Natural killer cell (primary cell): ENCODE measurements at regions not wholly inside any gene's neighbourhood (a gene's known extent, or its start where the extent isn't known, plus 50 kb on each side); places are given as distances from the start of the nearest gene placed in this dataset.

ENCODE experiments used
- ATAC-seq, 3 donors: fragments of 150-1000 bp in 2 of 3; fragments of 200-7000 bp in 1 of 3; cut with Tn5 transposase; 1 replicate in 1 of 3; 2 replicates in 2 of 3; pipeline ENCODE4 v1.10.0; 2021; ENCODE audit warnings: mild to moderate bottlenecking in 2 of 3, moderate library complexity in 2 of 3
- DNase-seq, 2 donors: peaks; one replicate each; pipeline versions ENCODE4 v3.0.0 to v3.0.0-alpha.2; 2013 to 2021; ENCODE audit warnings: mixed read lengths in 1 of 2
- H3K27ac ChIP-seq: one replicate; pipeline ENCODE4 v1.5.1; 2013; ENCODE audit warnings: mild to moderate bottlenecking, low read length
- H3K27me3 ChIP-seq: one replicate; pipeline ENCODE4 v1.6.1; 2013; ENCODE audit warnings: low read length; ENCODE audit not compliant: control insufficient read depth, insufficient read depth
- H3K36me3 ChIP-seq: one replicate; pipeline ENCODE4 v1.6.1; 2013; ENCODE audit warnings: low read length; ENCODE audit not compliant: control insufficient read depth, insufficient read depth
- H3K4me1 ChIP-seq: one replicate; pipeline ENCODE4 v1.6.1; 2013; ENCODE audit warnings: low read length; ENCODE audit not compliant: control insufficient read depth, insufficient read depth
- H3K4me3 ChIP-seq: one replicate; pipeline ENCODE4 v1.5.1; 2013; ENCODE audit warnings: low read length
- H3K9me3 ChIP-seq: one replicate; pipeline ENCODE4 v1.6.1; 2013; ENCODE audit warnings: low read length; ENCODE audit not compliant: control insufficient read depth, insufficient read depth
- H3K27ac Mint-ChIP-seq, 2 donors: one replicate each; pipeline ENCODE4 v1.8.0; 2022; ENCODE audit warnings: mild to moderate bottlenecking in 2 of 2, mixed read lengths in 2 of 2, moderate library complexity in 1 of 2
- H3K27me3 Mint-ChIP-seq, 2 donors: one replicate each; pipeline ENCODE4 v1.8.0; 2022; ENCODE audit warnings: low read depth in 2 of 2, mixed read lengths in 2 of 2
- H3K36me3 Mint-ChIP-seq: one replicate; pipeline ENCODE4 v1.8.0; 2022; ENCODE audit warnings: mixed read lengths
- H3K4me1 Mint-ChIP-seq, 2 donors: one replicate each; pipeline ENCODE4 v1.8.0; 2022; ENCODE audit warnings: mixed read lengths in 2 of 2
- H3K4me3 Mint-ChIP-seq: one replicate; pipeline ENCODE4 v1.8.0; 2022; ENCODE audit warnings: mild to moderate bottlenecking, moderate library complexity, mixed read lengths
- H3K9me3 Mint-ChIP-seq, 2 donors: one replicate each; pipeline ENCODE4 v1.8.0; 2022; ENCODE audit warnings: mixed read lengths in 2 of 2
- CTCF ChIP-seq: fragments of 200-600 bp; IDR thresholded peaks from one replicate; pipeline ENCODE4 v1.8.0; 2022; ENCODE audit warnings: antibody characterized with exemption
- WGBS: methylation state at CpG from one replicate; pipeline ENCODE4 v1.1.7; 2013; ENCODE audit warnings: missing lambda C conversion rate; ENCODE audit not compliant: insufficient coverage; 5-methylcytosine and 5-hydroxymethylcytosine counted together
- intact Hi-C: fragments of 100-400 bp; cut with micrococcal nuclease; formaldehyde crosslinking; loops from one replicate; pipeline ENCODE4 v1.14.2; 2022

- H3K4me3 ChIP-seq, result no peak overlapping the region
- intact Hi-C loops, result no loop called here
- no peaks in the 10 kb centered on the region for H3K9me3 ChIP-seq
- Mint-ChIP-seq H3K4me3 (no peak overlapping the region), H3K9me3 (no peaks in the 10 kb centered on the region), H3K27me3 (no peaks in the 10 kb centered on the region), H3K27ac (no peak overlapping the region), H3K4me1 (peaks cover under 1 to 1% of the 10 kb centered on the region in 2 donors), H3K36me3 (no peaks in the 10 kb centered on the region)
- no peaks in the 10 kb centered on the region for H3K36me3 ChIP-seq
- no peaks in the 10 kb centered on the region for H3K27me3 ChIP-seq
- no peaks in the 10 kb centered on the region for H3K4me1 ChIP-seq
- DNase-seq, result no peak
- no peak overlapping the region for H3K27ac ChIP-seq
- TF ChIP-seq CTCF, result no peak
- no peak for ATAC-seq
- WGBS, result 86% methylated on average over 7 of the region's 7 CpGs
Measured at GRCh38 chr10:29712108-29712507, 77.3 kb upstream of the SVIL start.

GRCh38 chr10:29710128-29710527 lies 75.4 kb upstream of the SVIL start:
- no peaks in the 10 kb centered on the region for H3K27me3 Mint-ChIP-seq
- H3K36me3 Mint-ChIP-seq, result no peaks in the 10 kb centered on the region
- DNase-seq, result no peak
- Histone ChIP-seq H3K9me3 (no peaks in the 10 kb centered on the region), H3K27me3 (no peaks in the 10 kb centered on the region), H3K27ac (no peak overlapping the region), H3K4me3 (no peak overlapping the region), H3K36me3 (no peaks in the 10 kb centered on the region), H3K4me1 (no peaks in the 10 kb centered on the region)
- 84% methylated on average over 8 of the region's 8 CpGs for WGBS
- H3K4me1 Mint-ChIP-seq, result peaks cover 12% of the 10 kb centered on the region in 2 donors
- ATAC-seq, result no peak
- TF ChIP-seq CTCF, result no peak
- intact Hi-C loops, result no loop called here
- no peak overlapping the region for H3K4me3 Mint-ChIP-seq
- no peak overlapping the region for H3K27ac Mint-ChIP-seq
- H3K9me3 Mint-ChIP-seq, result no peaks in the 10 kb centered on the region

- TF ChIP-seq CTCF, result no peak
- H3K9me3 Mint-ChIP-seq, result no peaks in the 10 kb centered on the region
- ATAC-seq (no peak), DNase-seq (no peak)
- Histone ChIP-seq H3K9me3 (no peaks in the 10 kb centered on the region), H3K27me3 (no peaks in the 10 kb centered on the region), H3K27ac (no peak overlapping the region), H3K4me3 (no peak overlapping the region), H3K36me3 (no peaks in the 10 kb centered on the region), H3K4me1 (no peaks in the 10 kb centered on the region)
- 92% methylated on average over 13 of the region's 13 CpGs for WGBS
- H3K36me3 Mint-ChIP-seq, result no peaks in the 10 kb centered on the region
- H3K27ac Mint-ChIP-seq, result no peak overlapping the region
- H3K4me1 Mint-ChIP-seq, result peaks cover 12 to 15% of the 10 kb centered on the region in 2 donors
- intact Hi-C loops, result no loop called here
- no peaks in the 10 kb centered on the region for H3K27me3 Mint-ChIP-seq
- no peak overlapping the region for H3K4me3 Mint-ChIP-seq
Measured at GRCh38 chr10:29709484-29710002, 74.8 kb upstream of the SVIL start.

GRCh38 chr10:29703271-29703670 lies 68.5 kb upstream of the SVIL start:
- H3K4me1 ChIP-seq, result peaks cover 14% of the 10 kb centered on the region
- Mint-ChIP-seq H3K4me3 (peak overlapping the region; percentile 74), H3K27me3 (no peaks in the 10 kb centered on the region), H3K4me1 (peaks cover 26 to 42% of the 10 kb centered on the region in 2 donors), H3K9me3 (no peaks in the 10 kb centered on the region), H3K36me3 (no peaks in the 10 kb centered on the region), H3K27ac (peak overlapping the region; percentile 80 to 88)
- no peak for TF ChIP-seq CTCF
- H3K4me3 ChIP-seq, result no peak overlapping the region
- no peak overlapping the region for H3K27ac ChIP-seq
- no peak for DNase-seq
- WGBS, result 67% methylated on average over 9 of the region's 9 CpGs
- no peaks in the 10 kb centered on the region for H3K9me3 ChIP-seq
- intact Hi-C loops, result no loop called here
- no peaks in the 10 kb centered on the region for H3K36me3 ChIP-seq
- ATAC-seq, result no peak
- H3K27me3 ChIP-seq, result no peaks in the 10 kb centered on the region
